ENCODE measurements at regions not wholly inside any gene's neighbourhood (a gene's known extent, or its start where the extent isn't known, plus 50 kb on each side); places are given as distances from the start of the nearest gene placed in this dataset.

DNA sequence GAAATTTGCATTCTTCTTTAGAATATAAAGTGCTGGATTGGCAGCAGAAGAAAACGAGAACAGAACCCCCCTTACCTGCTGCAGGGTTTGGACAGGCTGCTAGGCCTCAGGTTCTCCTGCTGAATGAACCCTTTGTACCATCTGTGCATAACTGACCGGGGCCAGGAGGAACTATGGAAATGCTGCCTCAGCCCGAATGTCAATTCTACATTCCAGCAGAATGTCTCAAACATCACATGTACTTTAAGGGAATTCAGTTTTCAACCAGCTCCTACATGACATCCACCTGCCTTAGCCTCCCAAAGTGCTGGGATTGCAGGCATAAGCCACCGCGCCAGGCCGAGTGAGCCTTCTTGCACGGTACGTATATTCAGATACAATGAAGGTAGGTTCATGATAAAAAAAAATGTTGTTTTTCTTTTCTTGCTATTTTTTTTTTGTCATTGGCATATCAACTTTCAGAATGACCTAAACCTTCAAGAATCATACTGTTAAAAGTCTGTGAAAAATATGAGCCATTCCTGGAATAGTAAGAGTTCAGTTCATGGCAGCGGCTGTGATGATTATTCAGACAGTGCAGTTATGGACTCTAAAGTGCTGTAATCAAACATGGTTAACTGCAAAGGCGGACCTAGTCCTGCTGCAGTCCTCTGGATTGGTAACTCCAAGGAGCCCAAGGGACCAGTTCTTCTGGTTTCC is 84.4 kb upstream of the TNS3 start:
- TF ChIP-seq, protein P1, sequence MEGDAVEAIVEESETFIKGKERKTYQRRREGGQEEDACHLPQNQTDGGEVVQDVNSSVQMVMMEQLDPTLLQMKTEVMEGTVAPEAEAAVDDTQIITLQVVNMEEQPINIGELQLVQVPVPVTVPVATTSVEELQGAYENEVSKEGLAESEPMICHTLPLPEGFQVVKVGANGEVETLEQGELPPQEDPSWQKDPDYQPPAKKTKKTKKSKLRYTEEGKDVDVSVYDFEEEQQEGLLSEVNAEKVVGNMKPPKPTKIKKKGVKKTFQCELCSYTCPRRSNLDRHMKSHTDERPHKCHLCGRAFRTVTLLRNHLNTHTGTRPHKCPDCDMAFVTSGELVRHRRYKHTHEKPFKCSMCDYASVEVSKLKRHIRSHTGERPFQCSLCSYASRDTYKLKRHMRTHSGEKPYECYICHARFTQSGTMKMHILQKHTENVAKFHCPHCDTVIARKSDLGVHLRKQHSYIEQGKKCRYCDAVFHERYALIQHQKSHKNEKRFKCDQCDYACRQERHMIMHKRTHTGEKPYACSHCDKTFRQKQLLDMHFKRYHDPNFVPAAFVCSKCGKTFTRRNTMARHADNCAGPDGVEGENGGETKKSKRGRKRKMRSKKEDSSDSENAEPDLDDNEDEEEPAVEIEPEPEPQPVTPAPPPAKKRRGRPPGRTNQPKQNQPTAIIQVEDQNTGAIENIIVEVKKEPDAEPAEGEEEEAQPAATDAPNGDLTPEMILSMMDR (IDR thresholded peaks at IDR 0.05; ENCODE audit: control extremely low read depth in 1 of 3, insufficient read depth in 1 of 3, low read depth in 1 of 3, low read length in 3 of 3) = no peak
- TF ChIP-seq GABPA (IDR thresholded peaks at IDR 0.05; ENCODE audit: borderline replicate concordance, insufficient read depth, low read length) (no peak), EZH2 (IDR thresholded peaks at IDR 0.05; ENCODE audit: low read depth, low read length, severe bottlenecking) (no peak), POLR2A (IDR thresholded peaks at IDR 0.05; ENCODE audit: control extremely low read depth in 1 of 2, low read depth in 2 of 2, low read length in 2 of 2) (no peak)
